H9 (cell line): ENCODE measurements at regions not wholly inside any gene's neighbourhood (a gene's known extent, or its start where the extent isn't known, plus 50 kb on each side); places are given as distances from the start of the nearest gene placed in this dataset.

Experiments
- DNase-seq: peaks from one replicate; pipeline ENCODE4 v3.0.0-alpha.2; 2017
- H2AFZ ChIP-seq: one replicate; pipeline ENCODE4 v1.6.1; 2013; ENCODE audit warnings: mild to moderate bottlenecking, low read length, control low read depth, moderate library complexity
- H2AK5ac ChIP-seq: 2 replicates; pipeline ENCODE4 v1.6.1; 2013; ENCODE audit warnings: low read length, control low read depth, mixed read lengths; ENCODE audit not compliant: insufficient read length
- H2BK120ac ChIP-seq: one replicate; pipeline ENCODE4 v1.6.1; 2013; ENCODE audit warnings: low read depth, mild to moderate bottlenecking, low read length, control low read depth, inconsistent platforms; ENCODE audit not compliant: poor library complexity, severe bottlenecking
- H2BK12ac ChIP-seq: 2 replicates; pipeline ENCODE4 v1.6.1; 2013; ENCODE audit warnings: low read length, control low read depth, mixed read lengths, low read depth; ENCODE audit not compliant: insufficient read length
- H2BK15ac ChIP-seq: 2 replicates; pipeline ENCODE4 v1.6.1; 2013; ENCODE audit warnings: low read depth, low read length, control low read depth
- H2BK20ac ChIP-seq: one replicate; pipeline ENCODE4 v1.6.1; 2013; ENCODE audit warnings: low read depth, mild to moderate bottlenecking, low read length, control low read depth, inconsistent platforms; ENCODE audit not compliant: poor library complexity, severe bottlenecking
- H2BK5ac ChIP-seq: 2 replicates; pipeline ENCODE4 v1.6.1; 2013; ENCODE audit warnings: low read length, control low read depth, mixed read lengths; ENCODE audit not compliant: insufficient read length
- H3K14ac ChIP-seq: 2 replicates; pipeline ENCODE4 v1.6.1; 2013; ENCODE audit warnings: low read length, control low read depth; ENCODE audit not compliant: insufficient read depth
- H3K18ac ChIP-seq: 2 replicates; pipeline ENCODE4 v1.6.1; 2013; ENCODE audit warnings: low read depth, mild to moderate bottlenecking, mixed read lengths, low read length, control low read depth; ENCODE audit not compliant: insufficient read length
- H3K23ac ChIP-seq: 2 replicates; pipeline ENCODE4 v1.6.1; 2013; ENCODE audit warnings: low read length, control low read depth, mixed read lengths, low read depth; ENCODE audit not compliant: insufficient read length
- H3K23me2 ChIP-seq: 2 replicates; pipeline ENCODE4 v1.6.1; 2013; ENCODE audit warnings: low read depth, mild to moderate bottlenecking, mixed read lengths, low read length, control low read depth; ENCODE audit not compliant: insufficient read length, poor library complexity, severe bottlenecking
- H3K27ac ChIP-seq: 2 replicates; pipeline ENCODE4 v1.5.1; 2013; ENCODE audit warnings: low read length, control low read depth, mixed read lengths, low read depth; ENCODE audit not compliant: insufficient read length
- H3K27me3 ChIP-seq: 2 replicates; pipeline ENCODE4 v1.6.1; 2013; ENCODE audit warnings: low read length, control low read depth, inconsistent platforms; ENCODE audit not compliant: insufficient read depth
- H3K4ac ChIP-seq: 2 replicates; pipeline ENCODE4 v1.6.1; 2013; ENCODE audit warnings: low read depth, mild to moderate bottlenecking, control low read depth, inconsistent platforms, low read length, moderate library complexity
- H3K4me1 ChIP-seq: 2 replicates; pipeline ENCODE4 v1.6.1; 2013; ENCODE audit warnings: low read length, control low read depth, inconsistent platforms; ENCODE audit not compliant: insufficient read depth
- H3K4me2 ChIP-seq: 2 replicates; pipeline ENCODE4 v1.6.1; 2013; ENCODE audit warnings: low read length, control low read depth, mixed read lengths; ENCODE audit not compliant: insufficient read length, insufficient read depth
- H3K56ac ChIP-seq: 2 replicates; pipeline ENCODE4 v1.6.1; 2013; ENCODE audit warnings: low read depth, mild to moderate bottlenecking, mixed read lengths, low read length, control low read depth; ENCODE audit not compliant: insufficient read length
- H3K79me1 ChIP-seq: 2 replicates; pipeline ENCODE4 v1.6.1; 2013; ENCODE audit warnings: low read depth, mild to moderate bottlenecking, moderate library complexity, low read length, control low read depth, inconsistent platforms; ENCODE audit not compliant: insufficient read depth, poor library complexity, severe bottlenecking
- H3K79me2 ChIP-seq: 2 replicates; pipeline ENCODE4 v1.6.1; 2013; ENCODE audit warnings: low read length, control low read depth, inconsistent platforms; ENCODE audit not compliant: insufficient read depth
- H3K9ac ChIP-seq: 2 replicates; pipeline ENCODE4 v1.6.1; 2013; ENCODE audit warnings: low read length, control low read depth, mixed read lengths; ENCODE audit not compliant: insufficient read length; ENCODE audit errors: extremely low read depth
- H3K9me3 ChIP-seq: one replicate; pipeline ENCODE4 v1.6.1; 2013; ENCODE audit warnings: low read depth, low read length, inconsistent platforms; ENCODE audit not compliant: control insufficient read depth
- H3T11ph ChIP-seq: one replicate; pipeline ENCODE4 v1.6.1; 2013; ENCODE audit warnings: mild to moderate bottlenecking, low read length, control low read depth, inconsistent platforms
- H4K20me1 ChIP-seq: one replicate; pipeline ENCODE4 v1.6.1; 2013; ENCODE audit not compliant: control insufficient read depth, insufficient read length, insufficient read depth
- H4K5ac ChIP-seq: 2 replicates; pipeline ENCODE4 v1.6.1; 2013; ENCODE audit warnings: low read depth, mild to moderate bottlenecking, mixed read lengths, low read length, control low read depth; ENCODE audit not compliant: insufficient read length
- H4K8ac ChIP-seq: replicated peaks from 2 replicates; pipeline ENCODE4 v1.6.1; 2013; ENCODE audit warnings: low read length, control low read depth, mixed read lengths, low read depth; ENCODE audit not compliant: insufficient read length
- H4K91ac ChIP-seq: 2 replicates; pipeline ENCODE4 v1.6.1; 2013; ENCODE audit warnings: low read depth, mild to moderate bottlenecking, moderate library complexity, mixed read lengths, low read length, control low read depth; ENCODE audit not compliant: insufficient read length
- H3K27ac Mint-ChIP-seq, 3 experiments: 2 replicates in 2 of 3; 3 replicates in 1 of 3; pipeline ENCODE4 v1.8.0; 2020 to 2021; ENCODE audit warnings: mixed read lengths in 3 of 3, mild to moderate bottlenecking in 1 of 3, moderate library complexity in 1 of 3
- H3K27me3 Mint-ChIP-seq: 2 replicates; pipeline ENCODE4 v1.8.0; 2021; ENCODE audit warnings: low read depth, mild to moderate bottlenecking, moderate library complexity, mixed read lengths
- H3K36me3 Mint-ChIP-seq, 3 experiments: 2 replicates in 2 of 3; 3 replicates in 1 of 3; pipeline ENCODE4 v1.8.0; 2020 to 2021; ENCODE audit warnings: low read depth in 3 of 3, mixed read lengths in 3 of 3; ENCODE audit not compliant: insufficient read depth in 1 of 3
- H3K4me1 Mint-ChIP-seq, 2 experiments: 2 replicates each; pipeline ENCODE4 v1.8.0; 2020; ENCODE audit warnings: mixed read lengths in 2 of 2
- H3K4me3 Mint-ChIP-seq, 2 experiments: 2 replicates in 1 of 2; 3 replicates in 1 of 2; pipeline ENCODE4 v1.8.0; 2020 to 2021; ENCODE audit warnings: mild to moderate bottlenecking in 2 of 2, mixed read lengths in 2 of 2, moderate library complexity in 1 of 2
- H3K9me3 Mint-ChIP-seq, 2 experiments: 2 replicates in 1 of 2; 3 replicates in 1 of 2; pipeline ENCODE4 v1.8.0; 2020; ENCODE audit warnings: mild to moderate bottlenecking in 2 of 2, mixed read lengths in 2 of 2, moderate library complexity in 1 of 2
- CTCF ChIP-seq: fragments of 200-600 bp; sonication (generic); conservative IDR thresholded peaks from 3 replicates; pipeline ENCODE4 v1.8.0; 2021; ENCODE audit warnings: antibody characterized with exemption, mild to moderate bottlenecking
- WGBS: extraction: QIAGEN DNeasy Blood & Tissue Kit; methylation state at CpG from one replicate; pipeline ENCODE4 v1.1.7; 2013; ENCODE audit warnings: missing lambda C conversion rate, low lambda C conversion rate, mixed read lengths; ENCODE audit not compliant: insufficient read length; ENCODE audit errors: extremely low coverage; 5-methylcytosine and 5-hydroxymethylcytosine counted together

DNA sequence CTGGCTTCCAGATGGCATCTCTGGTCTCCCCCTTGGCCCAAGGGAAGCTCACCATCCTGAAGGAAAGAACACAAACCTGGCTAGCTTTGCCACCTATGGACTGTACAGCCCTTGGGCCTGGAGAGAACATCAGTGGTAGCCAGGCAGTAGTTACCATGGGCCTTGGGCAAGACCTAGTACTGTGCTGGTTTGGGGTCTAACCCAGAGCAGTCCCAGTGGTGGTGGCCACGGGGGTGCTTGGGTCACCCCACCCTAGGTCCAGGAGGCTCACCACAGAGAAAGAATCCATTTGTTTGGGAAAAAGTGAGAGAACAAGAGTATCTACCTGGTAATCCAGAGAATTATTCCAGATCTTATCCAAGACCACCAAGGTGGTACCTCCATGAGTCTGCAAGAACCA is 290.7 kb upstream of the PPP1R2C start:
- H3K27me3 ChIP-seq = no peaks in the 10 kb centered on the region
- no peak overlapping the region for H3K4me2 ChIP-seq
- no CpG with 5 or more reads among the region's 1 CpG for WGBS
- H2BK12ac ChIP-seq = no peak overlapping the region
- H4K20me1 ChIP-seq = no peaks in the 10 kb centered on the region
- no peak overlapping the region for H2BK5ac ChIP-seq
- DNase-seq = no peak
- H3K18ac ChIP-seq = no peak overlapping the region
- H3K56ac ChIP-seq = no peak overlapping the region
- H3K23me2 ChIP-seq = no peaks in the 10 kb centered on the region
- no peaks in the 10 kb centered on the region for H3K79me1 ChIP-seq
- H3K4me1 Mint-ChIP-seq = peaks cover 8 to 9% of the 10 kb centered on the region in 2 experiments; a peak in 3 of 4 replicates
- H3K4me1 ChIP-seq = no peaks in the 10 kb centered on the region
- TF ChIP-seq CTCF = no peak
- peaks cover 0 to 16% (median 2%) of the 10 kb centered on the region in 3 experiments; a peak in 5 of 7 replicates for H3K36me3 Mint-ChIP-seq
- no peak overlapping the region for H4K91ac ChIP-seq
- no peak overlapping the region for H3T11ph ChIP-seq
- no peaks in the 10 kb centered on the region for H3K27me3 Mint-ChIP-seq
- no peak overlapping the region for H3K4ac ChIP-seq
- no peak overlapping the region for H3K27ac ChIP-seq
- H2BK15ac ChIP-seq = no peak overlapping the region
- H3K9me3 ChIP-seq = no peaks in the 10 kb centered on the region
- H3K79me2 ChIP-seq = no peaks in the 10 kb centered on the region
- H3K23ac ChIP-seq = no peak overlapping the region
- no peak overlapping the region for H3K27ac Mint-ChIP-seq
- H2BK120ac ChIP-seq = no peak overlapping the region
- H3K9me3 Mint-ChIP-seq = peaks cover 4 to 23% of the 10 kb centered on the region in 2 experiments; a peak in 4 of 5 replicates
- H3K14ac ChIP-seq = no peak overlapping the region
- H2AK5ac ChIP-seq = no peak overlapping the region
- H2AFZ ChIP-seq = no peak overlapping the region
- H2BK20ac ChIP-seq = no peak overlapping the region
- H3K9ac ChIP-seq = no peak overlapping the region
- no peak overlapping the region for H4K8ac ChIP-seq
- no peak overlapping the region for H3K4me3 Mint-ChIP-seq
- no peak overlapping the region for H4K5ac ChIP-seq
